Stomach (tissue), 8 donors: ENCODE measurements at regions not wholly inside any gene's neighbourhood (a gene's known extent, or its start where the extent isn't known, plus 50 kb on each side); places are given as distances from the start of the nearest gene placed in this dataset.

Experiments used
- DNase-seq, 2 donors: peaks; one replicate each; pipeline versions ENCODE4 v3.0.0 to v3.0.0-alpha.2; 2013 to 2019
- H3K27ac ChIP-seq, 5 donors: fragments of 200-600 bp in 4 of 5; sonication (generic) in 4 of 5; one replicate each; pipeline ENCODE4 v1.5.1; 2013 to 2019; ENCODE audit warnings: mild to moderate bottlenecking in 1 of 5, moderate library complexity in 1 of 5
- H3K27me3 ChIP-seq, 3 donors: fragments of 200-600 bp; sonication (generic); one replicate each; pipeline ENCODE4 v1.5.1; 2017 to 2019; ENCODE audit warnings: mixed run types in 1 of 3
- H3K36me3 ChIP-seq, 4 donors: fragments of 200-600 bp; sonication (generic); 1 replicate in 3 of 4; 2 replicates in 1 of 4; pipeline ENCODE4 v1.5.1; 2016 to 2019
- H3K4me1 ChIP-seq, 4 donors: fragments of 200-600 bp; sonication (generic); one replicate each; pipeline ENCODE4 v1.5.1; 2016 to 2019
- H3K4me3 ChIP-seq, 4 donors: fragments of 200-600 bp; sonication (generic) in 3 of 4; one replicate each; pipeline ENCODE4 v1.5.1; 2016 to 2019; ENCODE audit warnings: mild to moderate bottlenecking in 1 of 4
- H3K9me3 ChIP-seq, 4 donors: fragments of 200-600 bp; sonication (generic); one replicate each; pipeline ENCODE4 v1.5.1; 2016 to 2019
- CTCF ChIP-seq, 7 experiments: fragments of 450-650 bp in 4 of 7; fragments of 200-600 bp in 3 of 7; sonication (generic) in 3 of 7; IDR thresholded peaks; one replicate each; pipeline ENCODE4 v1.5.1; 2016 to 2019; ENCODE audit warnings: antibody characterized with exemption in 7 of 7, control low read depth in 2 of 7, mild to moderate bottlenecking in 1 of 7
- EP300 ChIP-seq: sonication (generic); formaldehyde crosslinking; IDR thresholded peaks from one replicate; pipeline ENCODE4 v1.6.1; 2017; ENCODE audit warnings: antibody characterized with exemption
- POLR2A ChIP-seq, 4 donors: fragments of 450-650 bp; IDR thresholded peaks; one replicate each; pipeline ENCODE4 v1.6.1; 2016; ENCODE audit warnings: antibody characterized with exemption in 4 of 4, control low read depth in 2 of 4, mild to moderate bottlenecking in 1 of 4, moderate library complexity in 1 of 4
- POLR2AphosphoS5 ChIP-seq, 3 donors: sonication (generic); formaldehyde crosslinking; IDR thresholded peaks; one replicate each; pipeline ENCODE4 v1.6.1; 2016; ENCODE audit warnings: antibody characterized with exemption in 3 of 3
- WGBS, 5 donors: extraction: QIAGEN DNeasy Blood & Tissue Kit in 3 of 5; methylation state at CpG; one replicate each; pipeline versions ENCODE4 v1.1.5 to v1.1.7; 2013 to 2018; 5-methylcytosine and 5-hydroxymethylcytosine counted together
- intact Hi-C: fragments of 100-400 bp; cut with DNase I; formaldehyde crosslinking; loops from one replicate; pipeline ENCODE4 v1.15.1; 2023; ENCODE audit warnings: low total_unique reads
- donor health status: healthy with polysubstance abuse.
- donor health status: Bipolar disorder and iron deficiency.
- donor health status: healthy.

GRCh38 chr9:88817628-88818027 is 173.6 kb upstream of the S1PR3 start:
- H3K4me3 ChIP-seq, result no peak overlapping the region
- no peaks in the 10 kb centered on the region for H3K27me3 ChIP-seq
- H3K27ac ChIP-seq, result no peak overlapping the region
- intact Hi-C loops, result no loop called here
- TF ChIP-seq POLR2A (IDR thresholded peaks at IDR 0.05) (no peak), CTCF (IDR thresholded peaks at IDR 0.05) (no peak), EP300 (no peak), POLR2AphosphoS5 (IDR thresholded peaks at IDR 0.05) (no peak)
- 74 to 88% (median 81%) methylated on average over 7 of the region's 7 CpGs for WGBS, 5 donors
- H3K4me1 ChIP-seq, result peaks cover 0 to 11% (median 4%) of the 10 kb centered on the region in 4 donors
- DNase-seq, result no peak
- no peaks in the 10 kb centered on the region for H3K36me3 ChIP-seq
- H3K9me3 ChIP-seq, result no peaks in the 10 kb centered on the region

GRCh38 chr9:88818495-88819201 is 172.6 kb upstream of the S1PR3 start:
- intact Hi-C loops, result no loop called here

GRCh38 chr9:88819476-88819875 is 171.8 kb upstream of the S1PR3 start:
- DNase-seq, result no peak
- TF ChIP-seq EP300, result no peak
- Histone ChIP-seq H3K4me1 (peaks cover 0 to 7% (median 2%) of the 10 kb centered on the region in 4 donors), H3K9me3 (no peaks in the 10 kb centered on the region), H3K27me3 (no peaks in the 10 kb centered on the region), H3K27ac (no peak overlapping the region), H3K36me3 (no peaks in the 10 kb centered on the region), H3K4me3 (no peak overlapping the region)
- intact Hi-C loops, result no loop called here
- WGBS, 5 donors, result 90 to 99% (median 93%) methylated on average over 2 of the region's 2 CpGs

More at GRCh38 chr9:88818495-88819201, 172.6 kb upstream of the S1PR3 start:
- no peak overlapping the region for H3K4me3 ChIP-seq
- H3K27me3 ChIP-seq, result no peaks in the 10 kb centered on the region
- DNase-seq, result no peak
- peaks cover 0 to 11% (median 4%) of the 10 kb centered on the region in 4 donors for H3K4me1 ChIP-seq
- 63 to 73% (median 71%) methylated on average over 11 of the region's 11 CpGs for WGBS, 5 donors
- no peaks in the 10 kb centered on the region for H3K9me3 ChIP-seq
- no peak for TF ChIP-seq CTCF (IDR thresholded peaks at IDR 0.05)
- TF ChIP-seq POLR2A (IDR thresholded peaks at IDR 0.05), result no peak
- TF ChIP-seq POLR2AphosphoS5 (IDR thresholded peaks at IDR 0.05), result no peak
- no peak for TF ChIP-seq EP300
- H3K36me3 ChIP-seq, result no peaks in the 10 kb centered on the region
- no peak overlapping the region for H3K27ac ChIP-seq

- TF ChIP-seq POLR2AphosphoS5 (IDR thresholded peaks at IDR 0.05), result no peak
- no peak for TF ChIP-seq CTCF (IDR thresholded peaks at IDR 0.05)
- no peak for TF ChIP-seq EP300
- TF ChIP-seq POLR2A (IDR thresholded peaks at IDR 0.05), result no peak
- WGBS, 5 donors, result 68 to 82% (median 77%) methylated on average over 2 of the region's 2 CpGs
- no peaks in the 10 kb centered on the region for H3K27me3 ChIP-seq
- intact Hi-C loops, result no loop called here
- no peak for DNase-seq
- H3K36me3 ChIP-seq, result no peaks in the 10 kb centered on the region
- no peak overlapping the region for H3K27ac ChIP-seq
- no peak overlapping the region for H3K4me3 ChIP-seq
- peaks cover 0 to 4% (median 0%) of the 10 kb centered on the region in 4 donors for H3K4me1 ChIP-seq
- no peaks in the 10 kb centered on the region for H3K9me3 ChIP-seq
Observed at GRCh38 chr9:88820055-88820454, 171.2 kb upstream of the S1PR3 start.
